Memory B cell (primary cell): ENCODE measurements at regions not wholly inside any gene's neighbourhood (a gene's known extent, or its start where the extent isn't known, plus 50 kb on each side); places are given as distances from the start of the nearest gene placed in this dataset.
"Not testable (repeated sequence)": the region's sequence is repeated elsewhere in the genome, so short reads cannot be mapped to it uniquely, and the experiment has no call there.

Experiments used
- ATAC-seq: fragments of 150-1000 bp; cut with Tn5 transposase; 2 replicates; pipeline ENCODE4 v1.10.0; 2021; ENCODE audit warnings: low read depth, mild to moderate bottlenecking, moderate library complexity
- DNase-seq, 2 donors: peaks; one replicate each; pipeline ENCODE4 v3.0.0; 2022; ENCODE audit warnings: low spot score in 2 of 2
- H3K27ac Mint-ChIP-seq: one replicate; pipeline ENCODE4 v1.8.0; 2022; ENCODE audit warnings: mild to moderate bottlenecking, moderate library complexity, mixed read lengths
- H3K27me3 Mint-ChIP-seq: one replicate; pipeline ENCODE4 v1.8.0; 2022; ENCODE audit warnings: mixed read lengths
- H3K36me3 Mint-ChIP-seq: one replicate; pipeline ENCODE4 v1.8.0; 2022; ENCODE audit warnings: mild to moderate bottlenecking, mixed read lengths
- H3K4me1 Mint-ChIP-seq: one replicate; pipeline ENCODE4 v1.8.0; 2022; ENCODE audit warnings: mixed read lengths
- H3K4me3 Mint-ChIP-seq: one replicate; pipeline ENCODE4 v1.8.0; 2022; ENCODE audit warnings: mild to moderate bottlenecking, moderate library complexity, mixed read lengths
- H3K9me3 Mint-ChIP-seq: one replicate; pipeline ENCODE4 v1.8.0; 2022; ENCODE audit warnings: mixed read lengths

GRCh38 chr3:101913168-101913567, 63.9 kb downstream of the NFKBIZ start:
- Mint-ChIP-seq H3K36me3 (no peaks in the 10 kb centered on the region), H3K4me1 (no peaks in the 10 kb centered on the region), H3K4me3 (no peak overlapping the region), H3K27ac (no peak overlapping the region), H3K27me3 (no peaks in the 10 kb centered on the region), H3K9me3 (no peaks in the 10 kb centered on the region)
- no peak for ATAC-seq
- no peak for DNase-seq

- H3K9me3 Mint-ChIP-seq, H3K27ac Mint-ChIP-seq, H3K4me1 Mint-ChIP-seq, ATAC-seq, H3K27me3 Mint-ChIP-seq, H3K36me3 Mint-ChIP-seq, H3K4me3 Mint-ChIP-seq, DNase-seq: not testable (repeated sequence)
Measured at GRCh38 chr3:101917761-101918160, 68.4 kb downstream of the NFKBIZ start.

- H3K27ac Mint-ChIP-seq, DNase-seq, H3K9me3 Mint-ChIP-seq, H3K36me3 Mint-ChIP-seq, H3K4me3 Mint-ChIP-seq, H3K27me3 Mint-ChIP-seq, ATAC-seq, H3K4me1 Mint-ChIP-seq: not testable (repeated sequence)
Measured at GRCh38 chr3:101922151-101922725, 72.9 kb downstream of the NFKBIZ start.

GRCh38 chr3:101924621-101925020, 75.3 kb downstream of the NFKBIZ start:
- not testable (repeated sequence) for H3K36me3 Mint-ChIP-seq, H3K27ac Mint-ChIP-seq, DNase-seq, ATAC-seq, H3K27me3 Mint-ChIP-seq, H3K4me3 Mint-ChIP-seq, H3K9me3 Mint-ChIP-seq, H3K4me1 Mint-ChIP-seq

- not testable (repeated sequence) for ATAC-seq, H3K36me3 Mint-ChIP-seq, H3K9me3 Mint-ChIP-seq, H3K27ac Mint-ChIP-seq, H3K4me1 Mint-ChIP-seq, DNase-seq, H3K27me3 Mint-ChIP-seq, H3K4me3 Mint-ChIP-seq
Measured at GRCh38 chr3:101925124-101925523, 75.8 kb downstream of the NFKBIZ start.

GRCh38 chr3:101925564-101925963, 76.2 kb downstream of the NFKBIZ start:
- peaks cover 9% of the 10 kb centered on the region for H3K4me1 Mint-ChIP-seq

GRCh38 chr3:101926594-101927105, 77.3 kb downstream of the NFKBIZ start:
- DNase-seq (no peak), ATAC-seq (no peak)
- Mint-ChIP-seq H3K9me3 (no peaks in the 10 kb centered on the region), H3K27ac (no peak overlapping the region), H3K36me3 (peaks cover 4% of the 10 kb centered on the region), H3K4me1 (peaks cover 9% of the 10 kb centered on the region), H3K4me3 (no peak overlapping the region), H3K27me3 (no peaks in the 10 kb centered on the region)

More at GRCh38 chr3:101925564-101925963, 76.2 kb downstream of the NFKBIZ start:
- H3K27ac Mint-ChIP-seq, result no peak overlapping the region
- H3K36me3 Mint-ChIP-seq, result peaks cover 4% of the 10 kb centered on the region
- DNase-seq (no peak), ATAC-seq (no peak)
- H3K27me3 Mint-ChIP-seq, result no peaks in the 10 kb centered on the region
- H3K9me3 Mint-ChIP-seq, result no peaks in the 10 kb centered on the region
- H3K4me3 Mint-ChIP-seq, result no peak overlapping the region

- Mint-ChIP-seq H3K4me1 (peaks cover 17% of the 10 kb centered on the region), H3K27ac (no peak overlapping the region), H3K27me3 (no peaks in the 10 kb centered on the region), H3K4me3 (no peak overlapping the region), H3K36me3 (no peaks in the 10 kb centered on the region), H3K9me3 (no peaks in the 10 kb centered on the region)
- ATAC-seq, result no peak
- no peak for DNase-seq
Measured at GRCh38 chr3:101928890-101929289, 79.6 kb downstream of the NFKBIZ start.

- Mint-ChIP-seq H3K4me3 (no peak overlapping the region), H3K9me3 (peaks cover 2% of the 10 kb centered on the region), H3K27ac (no peak overlapping the region), H3K4me1 (peaks cover 13% of the 10 kb centered on the region), H3K27me3 (no peaks in the 10 kb centered on the region), H3K36me3 (peaks cover 2% of the 10 kb centered on the region)
- no peak for DNase-seq
- ATAC-seq, result no peak
Measured at GRCh38 chr3:101931081-101931480, 81.8 kb downstream of the NFKBIZ start.

GRCh38 chr3:101932326-101933068, 83.2 kb downstream of the NFKBIZ start:
- ATAC-seq (no peak), DNase-seq (no peak)
- Mint-ChIP-seq H3K9me3 (peaks cover 2% of the 10 kb centered on the region), H3K4me1 (peaks cover 22% of the 10 kb centered on the region), H3K4me3 (no peak overlapping the region), H3K27ac (no peak overlapping the region), H3K27me3 (no peaks in the 10 kb centered on the region), H3K36me3 (peaks cover 2% of the 10 kb centered on the region)

- ATAC-seq (peak; percentile 80), DNase-seq (peak in 1 of 2 donors; percentile 25)
- Mint-ChIP-seq H3K4me3 (peak overlapping the region; percentile 59), H3K4me1 (peaks cover 22% of the 10 kb centered on the region), H3K27ac (peak overlapping the region; percentile 89), H3K27me3 (no peaks in the 10 kb centered on the region), H3K36me3 (peaks cover 2% of the 10 kb centered on the region), H3K9me3 (peaks cover 2% of the 10 kb centered on the region)
Measured at GRCh38 chr3:101936419-101937356, 87.4 kb downstream of the NFKBIZ start.

- H3K4me3 Mint-ChIP-seq, result no peak overlapping the region
Measured at GRCh38 chr3:101938262-101938847, 89.0 kb downstream of the NFKBIZ start.

GRCh38 chr3:101939361-101940049, 90.2 kb downstream of the NFKBIZ start:
- H3K36me3 Mint-ChIP-seq, result no peaks in the 10 kb centered on the region
- no peak for DNase-seq
- no peaks in the 10 kb centered on the region for H3K9me3 Mint-ChIP-seq
- H3K27ac Mint-ChIP-seq, result no peak overlapping the region
- no peak overlapping the region for H3K4me3 Mint-ChIP-seq
- no peaks in the 10 kb centered on the region for H3K27me3 Mint-ChIP-seq
- peaks cover 19% of the 10 kb centered on the region for H3K4me1 Mint-ChIP-seq
- no peak for ATAC-seq

More at GRCh38 chr3:101938262-101938847, 89.0 kb downstream of the NFKBIZ start:
- DNase-seq, result peak in 1 of 2 donors; percentile 7
- Mint-ChIP-seq H3K9me3 (peaks cover 2% of the 10 kb centered on the region), H3K36me3 (peaks cover 2% of the 10 kb centered on the region), H3K27ac (no peak overlapping the region), H3K27me3 (no peaks in the 10 kb centered on the region), H3K4me1 (peaks cover 23% of the 10 kb centered on the region)
- ATAC-seq, result peak; percentile 73
